GM12892 (cell line): ENCODE measurements at regions not wholly inside any gene's neighbourhood (a gene's known extent, or its start where the extent isn't known, plus 50 kb on each side); places are given as distances from the start of the nearest gene placed in this dataset.

ENCODE experiments used
- POLR2A ChIP-seq: IDR thresholded peaks from 2 replicates; pipeline ENCODE4 v1.6.1; 2011; ENCODE audit warnings: low read depth, low read length, control low read depth
- POLR2AphosphoS5 ChIP-seq: IDR thresholded peaks from 2 replicates; pipeline ENCODE4 v1.6.1; 2011; ENCODE audit warnings: low read depth, low read length, control low read depth
- TAF1 ChIP-seq: IDR thresholded peaks from 2 replicates; pipeline ENCODE4 v1.6.1; 2011; ENCODE audit warnings: low read depth, mild to moderate bottlenecking, control low read depth, low read length, borderline replicate concordance

DNA sequence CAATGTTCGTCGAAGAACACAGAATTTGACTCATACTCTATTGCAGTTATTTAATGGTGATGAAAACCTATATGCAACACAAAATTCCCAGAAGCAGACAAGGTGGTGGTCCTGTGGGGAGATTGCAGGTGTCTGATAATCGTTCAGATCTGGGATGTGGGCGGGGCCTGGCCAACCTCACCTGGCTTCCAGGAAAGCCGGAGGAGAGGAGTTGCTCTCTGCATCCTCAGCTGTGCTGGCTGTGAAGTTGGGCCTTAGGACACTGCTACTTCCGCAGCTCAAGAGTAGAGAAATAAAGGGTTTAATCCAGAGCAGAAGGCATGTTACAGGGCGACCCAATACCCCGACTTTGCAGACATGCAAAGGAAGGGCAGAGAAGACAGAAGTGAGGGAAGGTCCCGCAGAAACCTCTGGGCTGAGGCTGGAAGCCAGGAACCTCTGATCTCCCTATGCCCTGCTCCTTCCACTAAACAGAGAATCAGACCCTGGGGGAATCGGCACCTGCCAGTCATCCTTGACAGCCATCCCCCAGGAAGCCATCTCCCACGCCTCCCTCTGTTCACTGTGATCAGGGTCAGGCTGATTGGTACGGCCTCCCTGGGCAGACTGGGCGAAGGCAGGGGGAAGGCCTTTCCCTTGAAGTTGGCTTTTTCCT lies 590.3 kb downstream of the AJAP1 start:
- no peak for TF ChIP-seq POLR2A
- no peak for TF ChIP-seq POLR2AphosphoS5
- no peak for TF ChIP-seq TAF1
